Neural cell (in vitro differentiated cells): ENCODE measurements at regions not wholly inside any gene's neighbourhood (a gene's known extent, or its start where the extent isn't known, plus 50 kb on each side); places are given as distances from the start of the nearest gene placed in this dataset.

Source experiments
- H2AFZ ChIP-seq: fragments of 200-600, 300-800 bp; sonication (generic), shearing (Covaris generic); 2 replicates; pipeline ENCODE4 v1.6.0; 2014; ENCODE audit warnings: low read depth, mild to moderate bottlenecking, antibody characterized with exemption, low read length, moderate library complexity
- H3F3A ChIP-seq: fragments of 200-600 bp; shearing (Covaris generic); 2 replicates; pipeline ENCODE4 v1.6.1; 2016; ENCODE audit warnings: mild to moderate bottlenecking, moderate library complexity, mixed read lengths, antibody characterized with exemption, low read length; ENCODE audit not compliant: insufficient read depth, poor library complexity, severe bottlenecking
- H3K27ac ChIP-seq: fragments of 200-600, 300-800 bp; sonication (generic), shearing (Covaris generic); 2 replicates; pipeline ENCODE4 v1.5.1; 2014; ENCODE audit warnings: mild to moderate bottlenecking, low read length, moderate library complexity
- H3K27me3 ChIP-seq: fragments of 300-800, 200-600 bp; sonication (generic), shearing (Covaris generic); 2 replicates; pipeline ENCODE4 v1.6.0; 2014; ENCODE audit warnings: mild to moderate bottlenecking, low read depth, low read length, moderate library complexity; ENCODE audit not compliant: insufficient read depth
- H3K36me3 ChIP-seq: fragments of 300-800, 200-600 bp; sonication (generic), shearing (Covaris generic); 2 replicates; pipeline ENCODE4 v1.5.1; 2014; ENCODE audit warnings: mild to moderate bottlenecking, antibody characterized with exemption, low read length, moderate library complexity; ENCODE audit not compliant: insufficient read depth
- H3K4me2 ChIP-seq: fragments of 300-800, 200-600 bp; sonication (generic), shearing (Covaris generic); 2 replicates; pipeline ENCODE4 v1.6.0; 2014; ENCODE audit warnings: mild to moderate bottlenecking, low read length
- H3K4me3 ChIP-seq: fragments of 300-800, 200-600 bp; sonication (generic), shearing (Covaris generic); 2 replicates; pipeline ENCODE4 v1.5.1; 2014; ENCODE audit warnings: mild to moderate bottlenecking, low read length, moderate library complexity
- H3K79me2 ChIP-seq: fragments of 200-600 bp; shearing (Covaris generic); replicated peaks from 2 replicates; pipeline ENCODE4 v1.6.0; 2014; ENCODE audit warnings: mild to moderate bottlenecking, low read length, moderate library complexity; ENCODE audit not compliant: insufficient read depth
- H3K9ac ChIP-seq: fragments of 300-800, 200-600 bp; sonication (generic), shearing (Covaris generic); 2 replicates; pipeline ENCODE4 v1.6.1; 2016; ENCODE audit warnings: mild to moderate bottlenecking, low read length, mixed read lengths
- H3K9me2 ChIP-seq: fragments of 200-600 bp; shearing (Covaris generic); 2 replicates; pipeline ENCODE4 v1.6.1; 2016; ENCODE audit warnings: mild to moderate bottlenecking, low read length, mixed read lengths; ENCODE audit not compliant: insufficient read depth
- H3K9me3 ChIP-seq: fragments of 200-600, 300-800 bp; sonication (generic), shearing (Covaris generic); 2 replicates; pipeline ENCODE4 v1.6.1; 2016; ENCODE audit warnings: mild to moderate bottlenecking, mixed run types, low read length, moderate library complexity, mixed read lengths
- H4K20me1 ChIP-seq: fragments of 200-600 bp; shearing (Covaris generic); 2 replicates; pipeline ENCODE4 v1.6.1; 2016; ENCODE audit warnings: mild to moderate bottlenecking, mixed run types; ENCODE audit not compliant: insufficient read depth
- CTCF ChIP-seq: fragments of 450-650 bp; IDR thresholded peaks from 2 replicates; pipeline ENCODE4 v1.5.1; 2014; ENCODE audit warnings: antibody characterized with exemption, mild to moderate bottlenecking, moderate library complexity; ENCODE audit not compliant: poor library complexity, severe bottlenecking
- EP300 ChIP-seq: fragments of 450-650 bp; conservative IDR thresholded peaks from 2 replicates; pipeline ENCODE4 v1.6.1; 2014; ENCODE audit warnings: antibody characterized with exemption, mild to moderate bottlenecking, moderate library complexity; ENCODE audit not compliant: poor library complexity, severe bottlenecking
- EZH2 ChIP-seq: fragments of 200-600, 300-800 bp; shearing (Covaris generic), sonication (generic); IDR thresholded peaks from 2 replicates; pipeline ENCODE4 v1.6.1; 2014; ENCODE audit warnings: antibody characterized with exemption, low read length, borderline replicate concordance, mild to moderate bottlenecking; ENCODE audit not compliant: insufficient read depth, poor library complexity, severe bottlenecking
- MXI1 ChIP-seq: fragments of 450-650 bp; conservative IDR thresholded peaks from 2 replicates; pipeline ENCODE4 v1.6.1; 2014; ENCODE audit warnings: antibody characterized with exemption, mild to moderate bottlenecking; ENCODE audit not compliant: poor library complexity, severe bottlenecking
- POLR2AphosphoS5 ChIP-seq: IDR thresholded peaks from 2 replicates; pipeline ENCODE4 v1.6.1; 2012
- RAD21 ChIP-seq: fragments of 450-650 bp; conservative IDR thresholded peaks from 2 replicates; pipeline ENCODE4 v1.6.1; 2014; ENCODE audit warnings: antibody characterized with exemption, mild to moderate bottlenecking, moderate library complexity
- REST ChIP-seq: IDR thresholded peaks from 2 replicates; pipeline ENCODE4 v1.6.1; 2012; ENCODE audit warnings: borderline replicate concordance
- SMC3 ChIP-seq: fragments of 450-650 bp; conservative IDR thresholded peaks from 2 replicates; pipeline ENCODE4 v1.6.1; 2014; ENCODE audit warnings: antibody characterized with exemption, mild to moderate bottlenecking, moderate library complexity; ENCODE audit not compliant: poor library complexity
- TAF1 ChIP-seq: IDR thresholded peaks from 2 replicates; pipeline ENCODE4 v1.6.1; 2012; ENCODE audit warnings: low read depth

GRCh38 chr11:114773541-114774338, 95.4 kb downstream of the NXPE2 start:
- Histone ChIP-seq H3K9me3 (no peaks in the 10 kb centered on the region), H3F3A (no peaks in the 10 kb centered on the region), H3K4me2 (no peak overlapping the region), H3K4me3 (no peak overlapping the region), H3K27ac (no peak overlapping the region), H3K27me3 (no peaks in the 10 kb centered on the region), H4K20me1 (no peaks in the 10 kb centered on the region), H3K36me3 (no peaks in the 10 kb centered on the region), H3K9me2 (no peaks in the 10 kb centered on the region), H3K79me2 (no peaks in the 10 kb centered on the region), H3K9ac (no peak overlapping the region), H2AFZ (no peak overlapping the region)
- no peak for TF ChIP-seq TAF1
- TF ChIP-seq POLR2AphosphoS5: no peak
- no peak for TF ChIP-seq SMC3
- TF ChIP-seq RAD21: no peak
- TF ChIP-seq EZH2: no peak
- no peak for TF ChIP-seq REST
- TF ChIP-seq CTCF: no peak
- no peak for TF ChIP-seq EP300
- TF ChIP-seq MXI1: no peak

- H3K27ac ChIP-seq: no peak overlapping the region
- H3K4me3 ChIP-seq: no peak overlapping the region
- H4K20me1 ChIP-seq: no peaks in the 10 kb centered on the region
- no peak for TF ChIP-seq EP300
- peak; percentile 91 for TF ChIP-seq SMC3
- peak; percentile 98 for TF ChIP-seq RAD21
- TF ChIP-seq CTCF: peak; percentile 93
- H3K9me3 ChIP-seq: no peaks in the 10 kb centered on the region
- H3K9ac ChIP-seq: no peak overlapping the region
- H3K36me3 ChIP-seq: no peaks in the 10 kb centered on the region
- H3K79me2 ChIP-seq: no peaks in the 10 kb centered on the region
- no peak overlapping the region for H3K4me2 ChIP-seq
- no peaks in the 10 kb centered on the region for H3K9me2 ChIP-seq
- H3F3A ChIP-seq: no peaks in the 10 kb centered on the region
- H3K27me3 ChIP-seq: no peaks in the 10 kb centered on the region
- H2AFZ ChIP-seq: no peak overlapping the region
These were observed 96.5 kb downstream of the NXPE2 start for GRCh38 chr11:114774599-114775361.
